Liver (tissue), 8 donors: ENCODE measurements at regions not wholly inside any gene's neighbourhood (a gene's known extent, or its start where the extent isn't known, plus 50 kb on each side); places are given as distances from the start of the nearest gene placed in this dataset.

Experiments
- DNase-seq: peaks from one replicate; pipeline ENCODE4 v3.0.0-alpha.2; 2017; ENCODE audit warnings: low spot score
- H3K27ac ChIP-seq, 2 donors: one replicate each; pipeline ENCODE4 v1.7.0; 2013; ENCODE audit warnings: inconsistent platforms in 2 of 2, low read length in 2 of 2, control low read depth in 1 of 2, low read depth in 1 of 2, mild to moderate bottlenecking in 1 of 2
- H3K27me3 ChIP-seq, 4 donors: one replicate each; pipeline versions ENCODE4 v1.6.1 to v1.7.0; 2013; ENCODE audit warnings: low read length in 3 of 4, inconsistent platforms in 1 of 4, mild to moderate bottlenecking in 1 of 4, moderate library complexity in 1 of 4; ENCODE audit not compliant: control insufficient read depth in 4 of 4, insufficient read depth in 4 of 4
- H3K36me3 ChIP-seq, 4 donors: one replicate each; pipeline versions ENCODE4 v1.6.1 to v1.7.0; 2013; ENCODE audit warnings: low read length in 3 of 4, mild to moderate bottlenecking in 3 of 4, low read depth in 1 of 4, moderate library complexity in 1 of 4; ENCODE audit not compliant: control insufficient read depth in 4 of 4, insufficient read depth in 3 of 4
- H3K4me1 ChIP-seq, 4 donors: one replicate each; pipeline versions ENCODE4 v1.6.1 to v1.7.0; 2013; ENCODE audit warnings: low read length in 3 of 4, mild to moderate bottlenecking in 3 of 4, moderate library complexity in 1 of 4; ENCODE audit not compliant: control insufficient read depth in 4 of 4, insufficient read depth in 4 of 4
- H3K4me3 ChIP-seq, 3 donors: one replicate each; pipeline versions ENCODE4 v1.6.1 to v1.7.0; 2013; ENCODE audit warnings: low read length in 3 of 3, control low read depth in 1 of 3, low read depth in 1 of 3, mild to moderate bottlenecking in 1 of 3
- H3K9ac ChIP-seq, 2 donors: one replicate each; pipeline ENCODE4 v1.7.0; 2013; ENCODE audit warnings: low read length in 2 of 2, mild to moderate bottlenecking in 2 of 2, moderate library complexity in 2 of 2, control low read depth in 1 of 2, low read depth in 1 of 2
- H3K9me3 ChIP-seq, 4 donors: one replicate each; pipeline versions ENCODE4 v1.6.1 to v1.7.0; 2013; ENCODE audit warnings: low read length in 3 of 4; ENCODE audit not compliant: control insufficient read depth in 4 of 4
- ATF3 ChIP-seq: IDR thresholded peaks from 2 replicates; pipeline ENCODE4 v1.6.1; 2016; ENCODE audit warnings: antibody characterized with exemption
- CTCF ChIP-seq: fragments of 150-350 bp; IDR thresholded peaks from 2 replicates; pipeline ENCODE4 v1.5.1; 2017; ENCODE audit warnings: improper control_type of control experiment, low read depth, low read length; ENCODE audit not compliant: missing input control
- FOXA2 ChIP-seq: IDR thresholded peaks from 2 replicates; pipeline ENCODE4 v1.6.1; 2016; ENCODE audit warnings: antibody characterized with exemption
- GABPA ChIP-seq, 2 donors: IDR thresholded peaks in 1 of 2; conservative IDR thresholded peaks in 1 of 2; 2 replicates each; pipeline ENCODE4 v1.6.1; 2016; ENCODE audit warnings: antibody characterized with exemption in 2 of 2, mild to moderate bottlenecking in 1 of 2, moderate library complexity in 1 of 2
- HNF4G ChIP-seq: IDR thresholded peaks from 2 replicates; pipeline ENCODE4 v1.6.1; 2016; ENCODE audit warnings: antibody characterized with exemption
- MAX ChIP-seq: IDR thresholded peaks from 2 replicates; pipeline ENCODE4 v1.6.1; 2016; ENCODE audit warnings: antibody characterized with exemption
- NR2F2 ChIP-seq: IDR thresholded peaks from 2 replicates; pipeline ENCODE4 v1.6.1; 2016; ENCODE audit warnings: antibody characterized with exemption
- RAD21 ChIP-seq, 2 donors: IDR thresholded peaks; 2 replicates each; pipeline ENCODE4 v1.6.1; 2016; ENCODE audit warnings: antibody characterized with exemption in 2 of 2, mild to moderate bottlenecking in 2 of 2
- REST ChIP-seq: IDR thresholded peaks from 2 replicates; pipeline ENCODE4 v1.6.1; 2016; ENCODE audit warnings: antibody characterized with exemption, mild to moderate bottlenecking
- RXRA ChIP-seq, 2 donors: IDR thresholded peaks; 2 replicates each; pipeline ENCODE4 v1.6.1; 2017 to 2018; ENCODE audit warnings: antibody characterized with exemption in 2 of 2, mild to moderate bottlenecking in 1 of 2
- TAF1 ChIP-seq: conservative IDR thresholded peaks from 2 replicates; pipeline ENCODE4 v1.6.1; 2016; ENCODE audit warnings: antibody characterized with exemption, mild to moderate bottlenecking
- YY1 ChIP-seq: IDR thresholded peaks from 2 replicates; pipeline ENCODE4 v1.6.1; 2016; ENCODE audit warnings: antibody characterized with exemption, mild to moderate bottlenecking
- ZBTB33 ChIP-seq: IDR thresholded peaks from 2 replicates; pipeline ENCODE4 v1.6.1; 2016; ENCODE audit warnings: antibody characterized with exemption
- WGBS: extraction: QIAGEN DNeasy Blood & Tissue Kit; methylation state at CpG from one replicate; pipeline ENCODE4 v1.1.7; 2013; 5-methylcytosine and 5-hydroxymethylcytosine counted together
- donor health status: healthy.
- donor health status: healthy.
- donor health status: healthy.
- donor health status: healthy.
- donor health status: healthy.

GRCh38 chr5:99808657-99809230, 726.4 kb upstream of the FAM174A start:
- WGBS: 59% methylated on average over 3 of the region's 3 CpGs
- TF ChIP-seq YY1: no peak

GRCh38 chr5:99807346-99807745, 727.8 kb upstream of the FAM174A start:
- Histone ChIP-seq H3K4me3 (no peak overlapping the region), H3K36me3 (no peaks in the 10 kb centered on the region), H3K9me3 (no peaks in the 10 kb centered on the region), H3K9ac (no peak overlapping the region), H3K4me1 (no peaks in the 10 kb centered on the region), H3K27me3 (no peaks in the 10 kb centered on the region), H3K27ac (no peak overlapping the region)
- TF ChIP-seq FOXA2 (no peak), RXRA (IDR thresholded peaks at IDR 0.05) (no peak), GABPA (IDR thresholded peaks at IDR 0.05 in 1 of 2, conservative IDR thresholded peaks at IDR 0.05 in 1 of 2) (no peak), ATF3 (no peak), REST (no peak)
- no peak for DNase-seq

More at GRCh38 chr5:99808657-99809230, 726.4 kb upstream of the FAM174A start:
- Histone ChIP-seq H3K4me3 (no peak overlapping the region), H3K9me3 (no peaks in the 10 kb centered on the region), H3K36me3 (no peaks in the 10 kb centered on the region), H3K4me1 (no peaks in the 10 kb centered on the region), H3K9ac (no peak overlapping the region), H3K27ac (no peak overlapping the region), H3K27me3 (no peaks in the 10 kb centered on the region)
- DNase-seq: no peak

GRCh38 chr5:99795031-99795430, 740.1 kb upstream of the FAM174A start:
- Histone ChIP-seq H3K27ac (no peak overlapping the region), H3K9ac (no peak overlapping the region), H3K4me3 (no peak overlapping the region), H3K4me1 (no peaks in the 10 kb centered on the region), H3K9me3 (no peaks in the 10 kb centered on the region), H3K36me3 (no peaks in the 10 kb centered on the region), H3K27me3 (no peaks in the 10 kb centered on the region)
- no peak for TF ChIP-seq RAD21 (IDR thresholded peaks at IDR 0.05)
- TF ChIP-seq HNF4G: no peak
- TF ChIP-seq MAX: no peak
- TF ChIP-seq CTCF: no peak
- TF ChIP-seq NR2F2: no peak
- no peak for TF ChIP-seq GABPA (IDR thresholded peaks at IDR 0.05 in 1 of 2, conservative IDR thresholded peaks at IDR 0.05 in 1 of 2)
- no peak for TF ChIP-seq TAF1
- no peak for TF ChIP-seq ZBTB33
- no peak for TF ChIP-seq REST
- TF ChIP-seq FOXA2: no peak
- WGBS: 70% methylated on average over 2 of the region's 2 CpGs
- no peak for DNase-seq
